Loucy (cell line): ENCODE measurements at regions not wholly inside any gene's neighbourhood (a gene's known extent, or its start where the extent isn't known, plus 50 kb on each side); places are given as distances from the start of the nearest gene placed in this dataset.

Experiments
- H2AFZ ChIP-seq: fragments of 200-600 bp; sonication (generic); 2 replicates; pipeline ENCODE4 v1.6.0; 2016; ENCODE audit warnings: antibody characterized with exemption, mild to moderate bottlenecking, low read length, moderate library complexity
- H3F3A ChIP-seq: fragments of 200-600 bp; 2 replicates; pipeline ENCODE4 v1.6.0; 2016; ENCODE audit warnings: antibody characterized with exemption, low read depth, mild to moderate bottlenecking
- H3K27me3 ChIP-seq: fragments of 200-600 bp; sonication (generic); 2 replicates; pipeline ENCODE4 v1.6.1; 2014; ENCODE audit warnings: low read length, mild to moderate bottlenecking; ENCODE audit not compliant: insufficient read depth, poor library complexity, severe bottlenecking
- H3K36me3 ChIP-seq: fragments of 200-600 bp; sonication (generic); 2 replicates; pipeline ENCODE4 v1.6.1; 2016; ENCODE audit warnings: low read length; ENCODE audit not compliant: insufficient read depth
- H3K4me1 ChIP-seq: fragments of 200-600 bp; sonication (generic); 2 replicates; pipeline ENCODE4 v1.5.1; 2014; ENCODE audit warnings: low read length, mild to moderate bottlenecking; ENCODE audit not compliant: insufficient read depth, poor library complexity, severe bottlenecking
- H3K4me2 ChIP-seq: fragments of 200-600 bp; sonication (generic); 2 replicates; pipeline ENCODE4 v1.6.0; 2014; ENCODE audit warnings: antibody characterized with exemption, low read length, low read depth, mild to moderate bottlenecking; ENCODE audit not compliant: poor library complexity, severe bottlenecking
- H3K4me3 ChIP-seq: fragments of 200-600 bp; sonication (generic); 2 replicates; pipeline ENCODE4 v1.5.1; 2014; ENCODE audit warnings: low read length, mild to moderate bottlenecking, mixed read lengths; ENCODE audit not compliant: poor library complexity, severe bottlenecking
- H3K79me2 ChIP-seq: fragments of 200-600 bp; sonication (generic); 2 replicates; pipeline ENCODE4 v1.6.1; 2014; ENCODE audit warnings: low read length; ENCODE audit not compliant: insufficient read depth
- H3K9ac ChIP-seq: fragments of 200-600 bp; sonication (generic); 2 replicates; pipeline ENCODE4 v1.6.0; 2014; ENCODE audit warnings: mild to moderate bottlenecking, low read depth, low read length, moderate library complexity; ENCODE audit not compliant: poor library complexity, severe bottlenecking
- H3K9me2 ChIP-seq: fragments of 200-600 bp; sonication (generic); replicated peaks from 2 replicates; pipeline ENCODE4 v1.6.1; 2016; ENCODE audit warnings: low read depth, low read length, mixed read lengths
- H3K9me3 ChIP-seq: fragments of 200-600 bp; sonication (generic); 2 replicates; pipeline ENCODE4 v1.6.1; 2014; ENCODE audit warnings: mild to moderate bottlenecking, antibody characterized with exemption, low read length, low read depth; ENCODE audit not compliant: insufficient read depth
- H4K20me1 ChIP-seq: fragments of 200-600 bp; sonication (generic); 2 replicates; pipeline ENCODE4 v1.6.0; 2014; ENCODE audit warnings: antibody characterized with exemption, low read length, mild to moderate bottlenecking; ENCODE audit not compliant: insufficient read depth, poor library complexity, severe bottlenecking
- CTCF ChIP-seq: fragments of 200-600 bp; sonication (generic); conservative IDR thresholded peaks from 2 replicates; pipeline ENCODE4 v1.5.1; 2014; ENCODE audit warnings: mild to moderate bottlenecking, antibody characterized with exemption, low read length
- EZH2phosphoT487 ChIP-seq: fragments of 200-600 bp; IDR thresholded peaks from 2 replicates; pipeline ENCODE4 v1.6.1; 2018; ENCODE audit warnings: antibody characterized with exemption, mild to moderate bottlenecking, moderate library complexity, borderline replicate concordance

- Histone ChIP-seq H3K9me3 (no peaks in the 10 kb centered on the region), H3K4me1 (no peaks in the 10 kb centered on the region), H3K4me2 (no peak overlapping the region), H3K9me2 (no peaks in the 10 kb centered on the region), H3K9ac (no peak overlapping the region), H3K27me3 (no peaks in the 10 kb centered on the region), H2AFZ (no peak overlapping the region), H3K4me3 (no peak overlapping the region), H3K36me3 (no peaks in the 10 kb centered on the region), H3F3A (no peaks in the 10 kb centered on the region), H3K79me2 (no peaks in the 10 kb centered on the region), H4K20me1 (no peaks in the 10 kb centered on the region)
- TF ChIP-seq CTCF = no peak
- TF ChIP-seq EZH2phosphoT487 = no peak
Measured at GRCh38 chr15:77800305-77800704, 167.6 kb upstream of the LINGO1 start.

GRCh38 chr15:77798847-77799246 is 166.1 kb upstream of the LINGO1 start:
- Histone ChIP-seq H3K27me3 (no peaks in the 10 kb centered on the region), H3K4me3 (no peak overlapping the region), H3K4me2 (no peak overlapping the region), H3K79me2 (no peaks in the 10 kb centered on the region), H4K20me1 (no peaks in the 10 kb centered on the region), H3K4me1 (no peaks in the 10 kb centered on the region), H3K9me2 (no peaks in the 10 kb centered on the region), H3K9me3 (no peaks in the 10 kb centered on the region), H3K36me3 (no peaks in the 10 kb centered on the region), H3K9ac (no peak overlapping the region), H2AFZ (no peak overlapping the region), H3F3A (no peaks in the 10 kb centered on the region)
- TF ChIP-seq CTCF (no peak), EZH2phosphoT487 (no peak)

GRCh38 chr15:77798151-77798835 is 165.6 kb upstream of the LINGO1 start:
- no peaks in the 10 kb centered on the region for H3K27me3 ChIP-seq
- no peaks in the 10 kb centered on the region for H4K20me1 ChIP-seq
- H3K9me2 ChIP-seq = no peaks in the 10 kb centered on the region
- H2AFZ ChIP-seq = no peak overlapping the region
- no peak overlapping the region for H3K4me3 ChIP-seq
- H3K9ac ChIP-seq = no peak overlapping the region
- no peak overlapping the region for H3K4me2 ChIP-seq
- no peaks in the 10 kb centered on the region for H3F3A ChIP-seq
- TF ChIP-seq CTCF (no peak), EZH2phosphoT487 (no peak)
- H3K4me1 ChIP-seq = no peaks in the 10 kb centered on the region
- no peaks in the 10 kb centered on the region for H3K9me3 ChIP-seq
- H3K36me3 ChIP-seq = no peaks in the 10 kb centered on the region
- no peaks in the 10 kb centered on the region for H3K79me2 ChIP-seq
